ENCODE measurements at regions not wholly inside any gene's neighbourhood (a gene's known extent, or its start where the extent isn't known, plus 50 kb on each side); places are given as distances from the start of the nearest gene placed in this dataset.
"Not testable (repeated sequence)": the region's sequence is repeated elsewhere in the genome, so short reads cannot be mapped to it uniquely, and the experiment has no call there.

GRCh38 chr20:47427746-47428145, 71.2 kb upstream of the ZMYND8 start:
- peaks cover 0 to 9% of the 10 kb centered on the region in 2 donors for H3K9me3 ChIP-seq (ENCODE audit: control insufficient read depth in 2 of 2, low read length in 2 of 2)
- no peaks in the 10 kb centered on the region for H3K36me3 ChIP-seq (ENCODE audit: control insufficient read depth in 2 of 2, insufficient read depth in 2 of 2, low read length in 2 of 2)
- no peaks in the 10 kb centered on the region for H3K27me3 ChIP-seq (ENCODE audit: control insufficient read depth in 1 of 2, insufficient read depth in 2 of 2, low read length in 2 of 2)
- no peak overlapping the region for H3K9ac ChIP-seq (ENCODE audit: low read length in 2 of 2)
- H3K27ac ChIP-seq (ENCODE audit: low read length): no peak overlapping the region
- H3K4me1 ChIP-seq (ENCODE audit: control insufficient read depth, insufficient read depth, low read length): no peaks in the 10 kb centered on the region
- no peak overlapping the region for H3K4me3 ChIP-seq (ENCODE audit: low read length in 2 of 2)

- Histone ChIP-seq H3K9ac (ENCODE audit: low read length in 2 of 2) (no peak overlapping the region), H3K4me1 (ENCODE audit: control insufficient read depth, insufficient read depth, low read length) (no peaks in the 10 kb centered on the region), H3K27me3 (ENCODE audit: control insufficient read depth in 1 of 2, insufficient read depth in 2 of 2, low read length in 2 of 2) (no peaks in the 10 kb centered on the region), H3K27ac (ENCODE audit: low read length) (no peak overlapping the region), H3K9me3 (ENCODE audit: control insufficient read depth in 2 of 2, low read length in 2 of 2) (peaks cover 0 to 9% of the 10 kb centered on the region in 2 donors), H3K36me3 (ENCODE audit: control insufficient read depth in 2 of 2, insufficient read depth in 2 of 2, low read length in 2 of 2) (no peaks in the 10 kb centered on the region), H3K4me3 (ENCODE audit: low read length in 2 of 2) (no peak overlapping the region)
Observed at GRCh38 chr20:47428164-47428563, 71.7 kb upstream of the ZMYND8 start.

- H3K36me3 ChIP-seq (ENCODE audit: control insufficient read depth in 2 of 2, insufficient read depth in 2 of 2, low read length in 2 of 2): no peaks in the 10 kb centered on the region
- no peak overlapping the region for H3K9ac ChIP-seq (ENCODE audit: low read length in 2 of 2)
- no peak overlapping the region for H3K27ac ChIP-seq (ENCODE audit: low read length)
- no peak overlapping the region for H3K4me3 ChIP-seq (ENCODE audit: low read length in 2 of 2)
- H3K27me3 ChIP-seq (ENCODE audit: control insufficient read depth in 1 of 2, insufficient read depth in 2 of 2, low read length in 2 of 2): no peaks in the 10 kb centered on the region
- no peaks in the 10 kb centered on the region for H3K4me1 ChIP-seq (ENCODE audit: control insufficient read depth, insufficient read depth, low read length)
- peaks cover 0 to 9% of the 10 kb centered on the region in 2 donors for H3K9me3 ChIP-seq (ENCODE audit: control insufficient read depth in 2 of 2, low read length in 2 of 2)
Observed at GRCh38 chr20:47428851-47429336, 72.4 kb upstream of the ZMYND8 start.

GRCh38 chr20:47429409-47429808, 72.3 kb upstream of the NCOA3 start:
- H3K9ac ChIP-seq (ENCODE audit: low read length in 2 of 2): no peak overlapping the region
- no peaks in the 10 kb centered on the region for H3K36me3 ChIP-seq (ENCODE audit: control insufficient read depth in 2 of 2, insufficient read depth in 2 of 2, low read length in 2 of 2)
- H3K27ac ChIP-seq (ENCODE audit: low read length): no peak overlapping the region
- H3K9me3 ChIP-seq (ENCODE audit: control insufficient read depth in 2 of 2, low read length in 2 of 2): peaks cover 0 to 9% of the 10 kb centered on the region in 2 donors
- H3K27me3 ChIP-seq (ENCODE audit: control insufficient read depth in 1 of 2, insufficient read depth in 2 of 2, low read length in 2 of 2): no peaks in the 10 kb centered on the region
- H3K4me3 ChIP-seq (ENCODE audit: low read length in 2 of 2): no peak overlapping the region
- H3K4me1 ChIP-seq (ENCODE audit: control insufficient read depth, insufficient read depth, low read length): no peaks in the 10 kb centered on the region

DNA sequence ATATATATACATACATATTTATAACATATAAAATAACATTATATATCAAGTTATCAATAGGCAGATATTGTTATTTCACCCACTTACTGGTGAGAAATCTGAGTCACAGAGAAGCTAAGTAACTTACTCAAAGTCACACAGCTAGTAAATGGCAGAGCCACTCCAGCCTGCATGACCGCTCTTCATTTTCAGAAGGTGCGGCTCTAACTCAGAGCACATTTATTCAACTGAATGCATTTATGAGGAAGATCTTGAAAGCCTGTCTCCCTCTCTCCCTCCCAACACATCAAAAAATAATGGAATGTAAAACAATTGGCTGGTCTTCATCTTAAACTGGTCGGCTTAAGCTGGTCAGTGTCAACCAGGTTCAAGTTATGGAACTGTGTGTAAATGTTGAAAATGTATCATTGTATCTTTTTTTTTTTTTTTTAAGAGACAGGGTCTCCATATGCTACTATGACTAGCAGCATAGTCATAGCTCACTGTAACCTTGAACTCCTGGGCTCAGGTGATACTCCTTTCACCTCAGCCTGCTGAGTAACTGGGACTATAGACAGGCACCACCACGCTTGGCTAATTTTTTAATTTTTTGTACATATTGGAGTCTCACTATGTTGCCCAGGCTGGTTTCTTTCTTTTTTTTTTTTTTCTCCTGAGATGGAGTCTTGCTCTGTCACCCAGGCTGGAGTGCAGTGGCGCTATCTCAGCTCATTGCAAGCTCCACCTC, 70.7 kb upstream of the NCOA3 start:
- Histone ChIP-seq H3K9ac (ENCODE audit: low read length in 2 of 2) (no peak overlapping the region), H3K27ac (ENCODE audit: low read length) (no peak overlapping the region), H3K9me3 (ENCODE audit: control insufficient read depth in 2 of 2, low read length in 2 of 2) (peaks cover 0 to 9% of the 10 kb centered on the region in 2 donors), H3K4me3 (ENCODE audit: low read length in 2 of 2) (no peak overlapping the region), H3K4me1 (ENCODE audit: control insufficient read depth, insufficient read depth, low read length) (no peaks in the 10 kb centered on the region), H3K36me3 (ENCODE audit: control insufficient read depth in 2 of 2, insufficient read depth in 2 of 2, low read length in 2 of 2) (no peaks in the 10 kb centered on the region), H3K27me3 (ENCODE audit: control insufficient read depth in 1 of 2, insufficient read depth in 2 of 2, low read length in 2 of 2) (no peaks in the 10 kb centered on the region)

DNA sequence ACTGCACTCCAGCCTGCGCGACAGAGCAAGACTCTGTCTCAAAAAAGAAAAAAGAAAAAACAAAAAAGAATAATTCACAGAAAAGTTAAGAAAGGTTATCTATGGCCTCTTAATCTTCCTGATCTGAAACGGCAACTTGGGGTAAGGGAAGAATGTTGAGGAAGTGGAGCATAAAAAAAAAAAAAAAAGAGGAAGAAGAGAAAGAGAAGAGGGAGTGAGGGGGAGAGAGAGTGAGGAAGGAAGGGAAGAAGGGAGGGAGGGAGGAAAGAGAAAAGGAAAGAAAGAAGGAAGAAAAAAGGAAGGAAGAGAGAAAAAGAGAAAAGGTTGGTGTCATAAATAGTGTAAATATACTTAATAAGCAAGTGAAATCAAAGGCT, 68.9 kb upstream of the NCOA3 start:
- Histone ChIP-seq H3K4me3 (ENCODE audit: low read length in 2 of 2) (no peak overlapping the region), H3K27me3 (ENCODE audit: control insufficient read depth in 1 of 2, insufficient read depth in 2 of 2, low read length in 2 of 2) (no peaks in the 10 kb centered on the region), H3K9me3 (ENCODE audit: control insufficient read depth in 2 of 2, low read length in 2 of 2) (no peaks in the 10 kb centered on the region), H3K9ac (ENCODE audit: low read length in 2 of 2) (no peak overlapping the region), H3K36me3 (ENCODE audit: control insufficient read depth in 2 of 2, insufficient read depth in 2 of 2, low read length in 2 of 2) (no peaks in the 10 kb centered on the region), H3K4me1 (ENCODE audit: control insufficient read depth, insufficient read depth, low read length) (no peaks in the 10 kb centered on the region), H3K27ac (ENCODE audit: low read length) (no peak overlapping the region)

DNA sequence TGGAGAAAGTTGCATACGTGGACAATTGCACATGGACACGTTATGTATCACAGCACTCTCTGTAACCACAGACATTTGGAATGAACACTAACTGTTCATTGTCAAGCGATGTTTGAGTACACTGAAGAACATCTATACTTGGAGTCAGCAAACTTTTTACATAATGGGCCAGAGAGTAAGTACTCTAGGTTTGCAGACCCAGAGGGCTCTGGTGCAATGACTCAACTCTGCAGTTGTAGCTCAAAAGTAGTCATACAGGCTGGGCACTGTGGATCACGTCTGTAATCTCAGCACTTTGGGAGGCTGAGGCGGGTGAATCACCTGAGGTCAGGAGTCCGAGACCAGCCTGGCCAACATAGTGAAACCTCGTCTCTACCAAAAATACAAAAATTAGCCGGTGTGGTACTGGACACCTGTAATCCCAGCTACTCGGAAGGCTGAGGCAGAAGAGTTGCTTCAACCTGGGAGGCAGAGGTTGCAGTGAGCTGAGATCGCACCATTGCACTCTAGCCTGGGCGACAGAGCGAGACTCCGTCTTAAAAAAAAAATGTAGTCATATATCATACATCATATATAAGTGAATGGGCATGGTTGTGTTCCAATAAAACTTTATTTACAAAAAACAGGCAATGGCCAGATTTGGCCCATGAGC, 67.4 kb upstream of the NCOA3 start:
- not testable (repeated sequence) for H3K27me3 ChIP-seq (ENCODE audit: control insufficient read depth in 1 of 2, insufficient read depth in 2 of 2, low read length in 2 of 2); H3K9ac ChIP-seq (ENCODE audit: low read length in 2 of 2); H3K4me3 ChIP-seq (ENCODE audit: low read length in 2 of 2); H3K9me3 ChIP-seq (ENCODE audit: control insufficient read depth in 2 of 2, low read length in 2 of 2); H3K4me1 ChIP-seq (ENCODE audit: control insufficient read depth, insufficient read depth, low read length); H3K27ac ChIP-seq (ENCODE audit: low read length); H3K36me3 ChIP-seq (ENCODE audit: control insufficient read depth in 2 of 2, insufficient read depth in 2 of 2, low read length in 2 of 2)

DNA sequence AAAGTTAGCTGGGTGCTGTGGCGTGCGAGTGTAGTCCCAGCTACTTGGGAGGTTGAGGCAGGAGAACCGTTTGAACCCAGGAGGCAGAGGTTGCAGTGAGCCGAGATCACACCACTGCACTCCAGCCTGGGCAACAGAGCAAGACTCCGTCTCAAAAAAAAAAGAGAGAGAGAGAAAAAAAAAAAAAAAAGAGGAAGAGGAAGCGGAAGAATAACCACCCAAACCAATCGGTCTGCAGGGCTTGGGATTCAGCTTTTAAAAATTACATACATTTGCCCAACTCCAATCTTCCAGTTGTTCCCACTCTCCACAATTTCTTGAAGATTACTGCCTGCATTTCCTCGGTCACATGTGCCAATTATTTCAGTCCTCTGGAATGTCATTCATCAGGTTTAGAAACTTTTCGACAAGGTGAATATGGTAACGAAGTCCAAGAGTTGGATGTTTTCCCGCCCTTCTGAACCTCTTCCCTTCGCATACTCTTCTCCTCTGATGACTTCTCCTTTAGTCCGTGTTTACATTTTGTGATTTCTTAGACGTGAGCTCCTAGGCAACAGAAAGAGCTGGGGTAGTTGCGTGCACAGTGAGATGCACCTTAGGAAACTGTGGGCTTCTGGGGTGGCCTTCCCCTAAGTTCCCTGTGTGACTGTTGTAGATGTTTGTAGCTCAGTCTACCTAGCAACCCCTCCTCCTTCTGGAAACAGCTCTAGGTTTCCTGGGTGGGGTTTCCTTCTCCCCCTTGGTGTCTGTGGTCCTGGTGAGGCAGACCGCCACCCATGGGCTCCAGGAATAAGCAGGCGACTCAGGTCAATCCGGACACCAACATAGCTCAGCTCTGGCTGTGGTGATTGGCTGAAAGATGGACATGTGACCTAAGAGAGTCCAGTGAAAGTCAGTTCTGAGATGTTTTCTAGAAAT, 63.0 kb upstream of the NCOA3 start:
- Histone ChIP-seq H3K27ac (ENCODE audit: low read length) (no peak overlapping the region), H3K9me3 (ENCODE audit: control insufficient read depth in 2 of 2, low read length in 2 of 2) (no peaks in the 10 kb centered on the region), H3K4me1 (ENCODE audit: control insufficient read depth, insufficient read depth, low read length) (no peaks in the 10 kb centered on the region), H3K9ac (ENCODE audit: low read length in 2 of 2) (no peak overlapping the region), H3K36me3 (ENCODE audit: control insufficient read depth in 2 of 2, insufficient read depth in 2 of 2, low read length in 2 of 2) (no peaks in the 10 kb centered on the region), H3K4me3 (ENCODE audit: low read length in 2 of 2) (no peak overlapping the region), H3K27me3 (ENCODE audit: control insufficient read depth in 1 of 2, insufficient read depth in 2 of 2, low read length in 2 of 2) (no peaks in the 10 kb centered on the region)

- Histone ChIP-seq H3K27me3 (ENCODE audit: control insufficient read depth in 1 of 2, insufficient read depth in 2 of 2, low read length in 2 of 2) (no peaks in the 10 kb centered on the region), H3K4me3 (ENCODE audit: low read length in 2 of 2) (no peak overlapping the region), H3K27ac (ENCODE audit: low read length) (no peak overlapping the region), H3K4me1 (ENCODE audit: control insufficient read depth, insufficient read depth, low read length) (no peaks in the 10 kb centered on the region), H3K9me3 (ENCODE audit: control insufficient read depth in 2 of 2, low read length in 2 of 2) (no peaks in the 10 kb centered on the region), H3K9ac (ENCODE audit: low read length in 2 of 2) (no peak overlapping the region), H3K36me3 (ENCODE audit: control insufficient read depth in 2 of 2, insufficient read depth in 2 of 2, low read length in 2 of 2) (no peaks in the 10 kb centered on the region)
Observed at GRCh38 chr20:47440857-47441773, 60.6 kb upstream of the NCOA3 start.

DNA sequence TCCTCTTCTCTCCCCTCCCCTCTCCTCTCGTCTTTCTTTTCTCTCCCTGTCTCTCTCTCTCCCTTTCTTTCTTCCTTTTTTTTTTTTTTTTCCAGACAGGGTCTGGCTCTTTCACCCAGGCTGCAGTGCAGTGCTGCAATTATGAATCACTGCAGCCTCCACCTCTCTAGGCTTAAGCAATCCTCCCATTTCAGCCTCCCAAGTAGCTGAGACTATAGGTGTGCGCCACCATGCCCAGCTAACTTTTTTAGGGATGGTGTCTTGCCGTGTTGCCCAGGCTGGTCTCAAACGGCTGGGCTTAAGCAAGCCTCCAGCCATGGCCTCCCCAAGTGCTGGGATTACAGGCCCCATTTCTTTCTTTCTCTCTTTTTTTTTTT, 59.9 kb upstream of the NCOA3 start:
- Histone ChIP-seq H3K27ac (ENCODE audit: low read length) (no peak overlapping the region), H3K36me3 (ENCODE audit: control insufficient read depth in 2 of 2, insufficient read depth in 2 of 2, low read length in 2 of 2) (no peaks in the 10 kb centered on the region), H3K27me3 (ENCODE audit: control insufficient read depth in 1 of 2, insufficient read depth in 2 of 2, low read length in 2 of 2) (no peaks in the 10 kb centered on the region), H3K9me3 (ENCODE audit: control insufficient read depth in 2 of 2, low read length in 2 of 2) (no peaks in the 10 kb centered on the region), H3K4me1 (ENCODE audit: control insufficient read depth, insufficient read depth, low read length) (no peaks in the 10 kb centered on the region), H3K9ac (ENCODE audit: low read length in 2 of 2) (no peak overlapping the region), H3K4me3 (ENCODE audit: low read length in 2 of 2) (no peak overlapping the region)
